ENCODE measurements at regions not wholly inside any gene's neighbourhood (a gene's known extent, or its start where the extent isn't known, plus 50 kb on each side); places are given as distances from the start of the nearest gene placed in this dataset.

DNA sequence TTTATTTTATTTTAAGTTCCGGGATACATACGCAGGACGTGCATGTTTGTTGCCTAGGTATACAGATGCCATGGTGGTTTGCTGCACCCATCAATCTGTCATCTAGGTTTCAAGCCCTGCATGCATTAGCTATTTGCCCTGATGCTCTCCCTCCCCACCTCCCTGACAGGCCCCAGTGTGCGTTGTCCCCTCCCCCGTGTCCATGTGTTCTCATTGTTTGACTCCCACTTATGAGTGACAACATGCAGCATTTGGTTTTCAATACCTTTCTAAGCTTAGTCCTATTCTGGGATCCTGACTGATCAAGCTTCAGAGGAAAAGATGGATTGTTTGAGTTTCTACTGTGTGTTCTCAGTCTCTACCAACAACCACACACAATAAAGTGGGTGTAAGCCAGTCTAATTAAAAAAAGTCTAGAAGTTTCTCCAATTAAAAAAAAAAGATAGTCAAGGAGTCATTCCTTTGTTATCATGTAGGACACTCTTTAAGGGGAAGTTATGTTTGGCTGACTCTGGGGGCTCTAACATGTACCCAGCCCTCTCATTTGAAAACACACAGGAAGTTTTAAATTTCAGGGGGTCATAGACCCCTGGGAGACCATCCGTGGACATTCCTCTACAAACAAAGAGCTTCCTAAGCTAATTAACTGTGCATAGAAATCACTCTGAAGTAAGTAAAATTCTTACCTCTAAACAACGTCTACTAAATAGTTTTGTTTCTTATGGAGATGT lies 66.3 kb upstream of the ADAMTS18 start:
- TF ChIP-seq TAF1 (IDR thresholded peaks at IDR 0.05; ENCODE audit: borderline replicate concordance, insufficient read depth, low read length) (no peak), POLR2AphosphoS5 (IDR thresholded peaks at IDR 0.05; ENCODE audit: low read depth, low read length) (no peak), FOXP2 (optimal IDR thresholded peaks at IDR 0.05; ENCODE audit: borderline replicate concordance, extremely low read depth, extremely low read length, insufficient read depth) (no peak), SIN3A (IDR thresholded peaks at IDR 0.05; ENCODE audit: borderline replicate concordance, insufficient read depth, low read length) (no peak), REST (IDR thresholded peaks at IDR 0.05; ENCODE audit: insufficient read depth in 1 of 2, low read depth in 2 of 2, low read length in 2 of 2) (no peak)

DNA sequence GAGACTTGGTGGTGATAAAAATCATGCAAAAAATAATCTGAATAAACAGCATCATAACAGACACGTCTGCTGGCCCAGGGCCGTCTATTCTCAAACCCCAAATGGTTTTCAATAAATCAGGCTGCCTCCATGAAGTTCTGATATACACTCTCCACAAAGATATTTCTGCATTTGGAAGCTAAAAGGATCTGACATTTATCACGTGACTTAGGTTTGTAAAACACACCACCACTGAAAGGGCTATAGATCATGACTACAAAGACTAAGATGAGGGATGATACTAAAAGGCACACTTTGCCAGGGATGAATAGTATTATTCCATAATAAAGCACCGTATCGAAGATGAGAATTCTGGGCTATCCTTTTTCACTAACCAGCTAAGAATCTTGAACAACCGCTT lies 67.6 kb upstream of the ADAMTS18 start:
- no peak for TF ChIP-seq TAF1 (IDR thresholded peaks at IDR 0.05; ENCODE audit: borderline replicate concordance, insufficient read depth, low read length)
- no peak for TF ChIP-seq SIN3A (IDR thresholded peaks at IDR 0.05; ENCODE audit: borderline replicate concordance, insufficient read depth, low read length)
- TF ChIP-seq FOXP2 (optimal IDR thresholded peaks at IDR 0.05; ENCODE audit: borderline replicate concordance, extremely low read depth, extremely low read length, insufficient read depth) = no peak
- TF ChIP-seq POLR2AphosphoS5 (IDR thresholded peaks at IDR 0.05; ENCODE audit: low read depth, low read length) = no peak
- TF ChIP-seq REST (IDR thresholded peaks at IDR 0.05; ENCODE audit: insufficient read depth in 1 of 2, low read depth in 2 of 2, low read length in 2 of 2) = no peak

DNA sequence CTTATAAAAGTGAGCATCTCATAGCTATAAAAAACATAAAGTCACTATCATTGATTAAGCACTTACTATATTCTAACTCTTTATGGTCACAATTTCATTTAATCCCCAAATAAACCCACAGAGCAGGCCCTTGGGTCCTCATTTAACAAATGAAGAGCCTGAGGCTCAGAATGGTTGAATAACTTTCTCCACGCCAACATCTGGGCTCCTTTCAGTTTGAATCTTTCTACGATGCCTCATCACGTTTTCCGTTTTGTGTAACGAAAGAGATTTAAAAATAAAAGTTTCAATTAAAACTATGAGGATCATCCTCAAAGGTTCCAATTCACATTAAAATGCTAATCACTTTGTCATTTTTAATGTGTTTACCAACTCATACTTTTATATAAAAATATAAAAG lies 74.2 kb upstream of the ADAMTS18 start:
- TF ChIP-seq REST (IDR thresholded peaks at IDR 0.05; ENCODE audit: insufficient read depth in 1 of 2, low read depth in 2 of 2, low read length in 2 of 2) (no peak), POLR2AphosphoS5 (IDR thresholded peaks at IDR 0.05; ENCODE audit: low read depth, low read length) (no peak), SIN3A (IDR thresholded peaks at IDR 0.05; ENCODE audit: borderline replicate concordance, insufficient read depth, low read length) (no peak), TAF1 (IDR thresholded peaks at IDR 0.05; ENCODE audit: borderline replicate concordance, insufficient read depth, low read length) (no peak), FOXP2 (optimal IDR thresholded peaks at IDR 0.05; ENCODE audit: borderline replicate concordance, extremely low read depth, extremely low read length, insufficient read depth) (no peak)

GRCh38 chr16:77509796-77510195 lies 75.0 kb upstream of the ADAMTS18 start:
- TF ChIP-seq POLR2AphosphoS5 (IDR thresholded peaks at IDR 0.05; ENCODE audit: low read depth, low read length) (no peak), FOXP2 (optimal IDR thresholded peaks at IDR 0.05; ENCODE audit: borderline replicate concordance, extremely low read depth, extremely low read length, insufficient read depth) (no peak), SIN3A (IDR thresholded peaks at IDR 0.05; ENCODE audit: borderline replicate concordance, insufficient read depth, low read length) (no peak), REST (IDR thresholded peaks at IDR 0.05; ENCODE audit: insufficient read depth in 1 of 2, low read depth in 2 of 2, low read length in 2 of 2) (no peak), TAF1 (IDR thresholded peaks at IDR 0.05; ENCODE audit: borderline replicate concordance, insufficient read depth, low read length) (no peak)
